ENCODE measurements at regions not wholly inside any gene's neighbourhood (a gene's known extent, or its start where the extent isn't known, plus 50 kb on each side); places are given as distances from the start of the nearest gene placed in this dataset.
"Not testable (repeated sequence)": the region's sequence is repeated elsewhere in the genome, so short reads cannot be mapped to it uniquely, and the experiment has no call there.

DNA sequence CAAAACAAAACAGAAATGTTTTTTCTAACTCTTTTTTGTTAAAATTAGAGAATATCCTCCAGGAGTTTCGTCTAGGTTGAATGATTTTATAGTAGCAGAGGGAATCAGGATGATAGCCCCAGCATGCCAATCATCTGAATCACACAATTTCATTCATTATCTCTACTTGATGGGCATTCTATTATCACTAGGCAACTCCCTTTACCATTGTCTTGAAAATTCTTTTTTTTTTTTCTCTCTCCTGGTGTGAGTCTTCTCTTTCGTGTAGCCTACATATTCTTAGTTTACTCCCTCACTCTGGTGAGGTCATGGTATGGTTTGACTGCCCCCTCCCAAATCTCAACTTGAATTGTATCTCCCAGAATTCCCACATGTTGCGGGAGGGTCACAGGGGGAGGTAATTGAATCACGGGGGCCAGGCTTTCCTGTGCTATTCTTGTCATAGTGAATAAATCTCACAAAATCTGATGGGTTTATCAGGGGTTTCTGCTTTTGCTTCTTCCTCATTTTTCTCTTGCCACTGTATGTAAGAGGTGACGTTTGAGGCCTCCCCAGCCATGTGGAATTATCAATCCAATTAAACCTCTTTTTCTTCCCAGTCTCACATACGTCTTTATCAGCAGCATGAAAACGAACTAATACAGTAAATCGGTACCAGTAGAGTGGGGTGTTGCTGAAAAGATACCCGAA lies 105.0 kb downstream of the OTUD1 start:
- DNase-seq (ENCODE audit: low spot score) = no peak

DNA sequence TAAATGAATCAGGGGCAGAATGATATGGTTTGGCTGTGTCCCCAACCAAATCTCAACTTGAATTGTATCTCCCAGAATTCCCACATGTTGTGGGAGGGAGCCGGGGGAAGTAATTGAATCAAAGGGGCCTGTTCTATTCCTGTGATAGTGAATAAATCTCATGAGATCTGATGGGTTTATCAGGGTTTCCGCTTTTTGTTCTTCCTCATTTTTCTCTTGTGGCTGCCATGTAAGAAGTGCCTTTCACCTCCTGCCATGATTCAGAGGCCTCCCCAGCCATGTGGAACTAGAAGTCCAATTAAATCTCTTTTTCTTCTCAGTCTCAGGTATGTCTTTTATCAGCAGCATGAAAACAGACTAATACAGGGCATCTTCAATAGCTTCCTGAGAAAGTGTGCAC lies 107.0 kb downstream of the OTUD1 start:
- DNase-seq (ENCODE audit: low spot score) = not testable (repeated sequence)

DNA sequence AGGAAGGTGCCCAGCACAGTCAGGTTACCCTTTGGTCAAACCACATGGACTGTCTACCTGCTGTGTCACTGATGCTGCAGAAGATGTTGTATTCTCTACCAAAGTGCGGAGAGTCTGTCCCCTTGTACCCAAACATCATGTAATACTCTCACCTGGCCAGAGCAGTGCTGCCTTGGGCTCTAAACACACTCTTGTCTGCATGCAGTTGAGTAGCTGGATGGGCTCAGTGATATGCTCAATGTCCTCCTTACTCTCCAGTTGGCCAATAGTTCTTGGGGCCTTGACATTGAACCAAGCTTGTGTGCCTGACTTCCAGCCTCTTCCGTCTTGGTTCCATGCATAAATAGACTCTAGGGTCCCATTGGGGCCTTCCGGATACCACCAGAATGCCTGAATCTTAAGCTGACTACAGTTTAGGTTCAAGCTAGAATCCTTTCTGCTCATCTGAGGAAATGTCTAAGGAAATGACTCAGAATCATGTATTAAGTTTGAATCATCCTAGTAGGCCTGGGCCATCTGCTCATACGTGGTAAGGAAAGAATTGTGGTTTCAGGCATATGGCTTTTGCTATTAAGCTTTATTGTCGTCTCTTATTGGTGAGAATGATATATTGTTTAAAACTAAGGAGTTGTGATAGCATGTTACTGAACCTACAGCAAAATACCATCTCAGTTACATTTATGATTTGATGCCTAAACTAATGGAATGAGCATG lies 118.0 kb downstream of the OTUD1 start:
- no peak for DNase-seq (ENCODE audit: low spot score)

DNA sequence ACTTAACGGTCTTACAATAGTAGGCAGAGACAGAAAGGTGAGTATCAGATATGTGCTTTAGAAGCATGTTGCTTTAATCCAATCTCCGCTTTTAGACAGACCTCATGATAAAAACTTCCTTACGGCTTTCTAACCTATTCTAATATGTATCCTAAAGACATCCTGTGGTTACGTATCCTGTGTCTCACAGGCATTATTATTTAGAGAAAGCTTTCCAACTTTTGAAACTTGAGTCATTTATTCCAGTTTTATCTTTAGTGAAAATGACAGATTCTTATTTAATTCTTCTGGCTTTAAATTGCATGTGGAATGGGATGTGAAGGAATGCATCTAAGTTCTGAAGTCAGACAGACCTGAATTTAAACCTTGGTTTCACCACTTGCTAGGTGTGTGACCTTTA lies 118.9 kb downstream of the OTUD1 start:
- DNase-seq (ENCODE audit: low spot score) = no peak

DNA sequence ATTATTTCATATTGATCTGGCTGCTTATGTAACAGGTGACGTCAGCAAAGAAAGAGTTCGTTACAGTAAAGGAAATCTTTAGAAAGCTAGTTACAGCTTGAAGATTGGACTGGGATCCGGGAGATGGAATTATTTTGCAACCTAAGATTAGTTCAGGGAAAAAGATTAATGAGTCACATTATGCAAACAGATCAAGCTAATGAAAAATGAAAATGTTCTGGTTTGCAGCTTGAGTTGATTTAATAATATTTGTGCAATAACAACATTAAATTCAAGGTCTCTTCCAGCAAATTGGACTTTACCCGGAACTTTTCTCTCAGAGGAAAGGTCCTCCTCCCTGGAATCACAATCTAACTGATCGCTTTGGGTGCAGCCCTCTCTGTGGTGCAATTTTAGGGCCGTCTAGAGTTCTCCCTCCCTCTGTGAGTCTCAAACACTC lies 119.5 kb downstream of the OTUD1 start:
- DNase-seq (ENCODE audit: low spot score) = no peak

DNA sequence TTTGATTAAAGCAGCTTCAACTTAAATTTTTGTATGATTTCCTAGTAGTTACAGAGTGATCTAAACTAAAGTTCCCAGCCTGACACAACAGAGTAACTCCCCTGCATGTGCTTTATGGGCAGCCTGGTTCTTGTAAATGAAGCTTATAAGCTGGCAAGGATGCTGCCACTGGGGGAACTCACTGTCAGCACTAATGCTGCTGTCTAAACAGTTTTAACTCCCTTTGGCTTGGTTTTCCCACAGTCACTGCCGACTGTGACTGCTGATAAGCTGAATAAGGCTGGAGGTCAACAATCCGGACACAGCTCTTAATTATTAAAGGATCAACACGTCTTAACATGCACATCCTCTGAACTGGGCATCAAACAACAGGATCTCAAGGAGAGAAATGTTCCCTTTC lies 130.1 kb downstream of the OTUD1 start:
- no peak for DNase-seq (ENCODE audit: low spot score)

DNA sequence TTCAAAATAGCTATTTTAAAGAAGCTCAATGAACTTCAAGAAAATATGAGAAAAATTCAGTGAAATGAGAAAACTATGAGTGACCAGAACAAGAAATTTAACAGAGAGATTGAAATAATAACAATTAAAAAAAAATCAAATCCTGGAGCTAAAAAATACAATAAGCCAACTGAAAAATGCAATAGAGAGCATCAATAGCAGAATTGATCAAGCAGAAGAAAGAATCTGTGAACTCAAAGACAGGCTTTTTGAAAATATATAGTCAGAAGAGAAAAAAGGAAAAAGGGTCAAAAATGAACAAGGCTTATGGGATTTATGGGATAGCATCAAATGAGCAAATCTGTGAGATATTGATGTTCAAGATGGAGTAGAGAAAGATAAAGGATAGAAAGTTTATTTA lies 133.0 kb downstream of the OTUD1 start:
- no peak for DNase-seq (ENCODE audit: low spot score)

DNA sequence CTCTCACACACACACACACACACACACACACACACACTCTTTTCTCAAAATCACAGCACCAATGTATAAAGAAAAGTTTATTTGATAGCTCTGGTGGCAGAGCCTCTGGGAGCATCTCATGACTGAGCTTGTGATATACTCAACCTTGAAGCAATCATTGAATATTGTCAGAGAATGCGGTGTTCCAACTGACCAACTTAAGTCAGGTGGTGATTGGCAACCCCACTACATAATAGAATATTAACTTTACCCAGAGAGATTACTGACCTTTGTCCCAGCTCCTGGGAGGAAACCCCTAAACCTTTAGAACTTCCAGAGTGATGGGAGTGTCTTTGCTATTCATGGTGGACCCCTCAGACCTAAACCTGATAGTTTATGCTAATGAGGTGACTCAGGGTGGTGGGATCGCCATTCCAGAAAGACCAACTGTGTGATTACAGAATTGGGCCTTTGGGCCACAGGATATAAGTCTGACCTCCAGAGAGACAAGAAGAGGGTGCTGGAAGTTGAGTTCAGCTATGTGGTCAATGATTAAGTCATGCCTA lies 143.1 kb downstream of the OTUD1 start:
- no peak for DNase-seq (ENCODE audit: low spot score)

DNA sequence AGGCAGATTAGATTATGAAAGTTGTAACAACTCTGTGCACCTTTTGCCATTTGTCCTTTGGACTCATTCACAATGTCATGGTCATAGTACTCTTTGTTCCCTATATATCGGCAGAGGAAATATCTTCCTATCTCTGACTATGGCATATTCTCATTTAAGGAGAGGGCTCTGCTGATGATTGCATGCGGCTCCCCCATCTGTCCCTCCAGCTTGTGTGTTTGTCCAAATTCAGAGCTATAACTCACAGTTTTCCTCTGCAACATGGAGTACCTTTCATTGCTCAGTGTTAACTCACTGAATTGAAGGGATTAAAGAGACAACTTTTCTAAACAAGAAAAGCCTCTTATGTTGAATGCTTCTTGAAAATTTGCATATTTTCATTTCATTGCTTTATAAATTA lies 145.5 kb downstream of the OTUD1 start:
- DNase-seq (ENCODE audit: low spot score) = no peak

DNA sequence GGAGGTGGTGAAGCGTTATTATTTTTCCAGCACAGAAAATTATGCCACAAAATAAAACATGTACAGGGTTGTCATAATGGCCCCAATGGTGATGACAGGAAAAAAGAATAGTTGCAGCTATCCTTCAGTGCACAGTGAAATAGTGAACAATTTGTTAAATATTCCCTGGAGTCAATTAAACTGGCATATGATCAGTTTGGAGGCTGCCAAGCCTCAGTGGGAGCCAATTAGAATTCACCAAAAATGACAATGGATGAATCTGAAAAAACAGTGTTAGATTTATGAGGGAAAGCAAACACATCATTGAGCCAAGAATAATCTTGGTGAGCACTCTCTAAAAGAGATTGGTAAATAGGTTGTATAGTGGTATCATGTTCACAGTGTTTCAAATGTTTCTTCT lies 146.3 kb downstream of the OTUD1 start:
- DNase-seq (ENCODE audit: low spot score) = no peak

DNA sequence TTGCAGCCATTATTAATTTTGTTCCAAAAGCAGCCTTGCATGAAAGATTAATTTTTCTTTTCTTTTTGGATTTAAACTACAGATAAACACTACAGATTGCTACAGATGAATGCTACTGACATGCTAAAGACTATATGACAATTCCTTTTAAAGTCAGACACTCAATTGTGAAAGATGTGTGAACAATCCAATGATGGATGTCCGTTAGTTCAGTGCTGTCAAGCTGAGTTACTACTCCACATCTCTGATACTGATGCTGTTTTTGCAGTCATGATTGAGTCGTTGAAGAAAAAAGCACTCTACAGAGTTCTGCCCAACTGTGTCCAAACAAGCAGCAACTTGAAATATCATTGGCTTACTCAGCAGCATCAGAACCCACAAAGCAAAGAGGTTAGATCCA lies 146.8 kb downstream of the OTUD1 start:
- DNase-seq (ENCODE audit: low spot score) = no peak

DNA sequence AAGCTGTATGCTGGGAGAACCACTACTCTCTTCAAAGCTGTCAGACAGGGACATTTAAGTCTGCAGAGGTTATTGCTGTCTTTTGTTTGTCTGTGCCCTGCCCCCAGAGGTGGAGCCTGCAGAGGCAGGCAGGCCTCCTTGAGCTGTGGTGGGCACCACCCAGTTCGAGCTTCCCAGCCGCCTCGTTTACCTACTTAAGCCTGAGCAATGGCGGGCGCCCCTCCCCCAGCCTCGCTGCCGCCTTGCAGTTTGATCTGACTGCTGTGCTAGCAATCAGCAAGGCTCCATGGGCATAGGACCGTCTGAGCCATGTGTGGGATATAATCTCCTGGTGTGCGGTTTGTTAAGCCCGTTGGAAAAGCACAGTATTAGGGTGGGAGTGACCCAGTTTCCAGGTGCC lies 156.4 kb downstream of the OTUD1 start:
- not testable (repeated sequence) for DNase-seq (ENCODE audit: low spot score)

DNA sequence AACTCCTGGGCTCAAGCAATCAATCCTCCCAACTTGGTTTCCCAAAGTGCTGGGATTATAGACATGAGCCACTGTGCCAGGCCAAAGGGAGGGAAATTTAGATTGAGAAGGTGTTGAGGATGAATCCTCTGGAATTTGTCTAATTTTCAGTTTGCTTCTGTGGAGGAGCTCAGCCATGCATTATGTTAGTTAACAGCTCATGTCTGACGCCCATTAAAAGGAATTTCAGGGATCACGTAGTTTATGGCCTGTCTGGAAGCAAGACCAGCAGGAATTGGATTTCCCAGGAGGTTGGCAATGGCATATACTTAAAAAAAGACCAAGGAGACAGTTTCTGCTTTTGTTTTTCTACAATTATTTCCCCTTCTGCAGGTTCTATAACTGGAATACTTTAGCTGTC lies 165.7 kb downstream of the OTUD1 start:
- no peak for DNase-seq (ENCODE audit: low spot score)

DNA sequence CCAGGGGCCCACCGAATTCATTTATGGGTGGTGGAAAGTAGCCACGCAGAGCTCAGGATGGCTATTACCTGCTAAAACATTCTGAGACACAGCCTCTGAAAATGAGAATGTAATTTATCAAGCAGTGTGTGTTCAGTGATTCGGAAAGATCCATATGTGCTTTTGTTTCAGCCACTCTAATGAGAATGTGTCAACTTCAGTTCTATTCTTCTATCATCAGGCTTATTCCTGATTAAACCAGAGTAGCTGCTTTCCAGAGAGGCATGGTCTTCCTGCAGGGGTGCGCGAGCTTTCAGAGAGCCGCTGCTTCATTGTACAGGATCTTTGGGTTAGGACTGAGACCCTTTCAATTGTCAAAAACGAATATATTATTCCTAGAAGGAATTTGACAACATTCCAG lies 167.6 kb downstream of the OTUD1 start:
- DNase-seq (ENCODE audit: low spot score) = no peak

DNA sequence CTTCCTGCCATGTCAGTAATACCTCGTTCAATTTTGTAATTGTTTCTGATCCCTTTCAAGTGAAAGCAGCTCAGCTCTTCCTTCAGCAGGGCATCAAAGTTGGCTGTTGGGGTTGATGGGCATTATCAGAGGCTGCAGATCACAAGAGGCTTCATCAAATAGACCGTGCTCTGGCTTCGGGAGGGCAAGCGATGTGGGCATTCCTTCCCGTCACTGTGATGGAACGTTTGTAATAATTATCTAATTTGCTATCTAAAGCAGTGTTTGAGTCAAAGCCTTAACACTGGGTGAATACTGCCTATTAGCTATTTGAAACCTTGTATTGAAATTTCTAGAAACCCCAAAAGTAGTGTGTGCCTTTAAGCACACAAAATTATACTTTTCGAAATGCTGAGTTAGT lies 170.1 kb downstream of the OTUD1 start:
- DNase-seq (ENCODE audit: low spot score) = no peak

DNA sequence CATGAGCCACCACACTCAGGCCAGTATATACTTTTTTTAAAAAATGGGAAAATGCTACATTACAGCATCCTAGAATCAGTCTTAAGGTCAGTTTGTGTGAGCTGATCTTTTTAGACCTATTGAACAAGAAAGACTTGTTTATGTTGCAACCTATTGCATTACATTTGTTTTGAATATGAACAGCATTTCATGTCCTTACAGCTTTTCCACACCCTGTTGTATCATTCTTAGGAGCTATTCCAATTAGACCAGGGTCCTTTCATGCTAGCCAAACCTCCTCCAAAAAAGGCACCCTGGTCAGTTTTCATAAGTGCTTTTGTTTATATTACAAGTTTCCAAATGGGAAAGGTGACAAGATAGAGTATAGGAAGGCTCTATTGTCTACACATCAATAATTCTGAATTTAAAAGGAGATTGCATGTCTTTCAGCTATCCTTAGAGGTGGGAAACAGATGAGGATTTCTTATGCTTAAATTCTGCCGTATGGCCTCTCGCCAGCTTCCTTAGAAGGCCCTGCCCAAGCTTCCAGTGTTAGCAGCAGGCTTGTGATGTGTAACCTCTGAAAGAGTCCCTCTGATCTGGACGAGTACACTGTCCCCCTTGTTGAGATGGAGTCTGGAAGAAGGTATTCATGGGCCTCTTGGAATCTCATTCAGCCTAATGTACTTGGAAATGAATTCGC lies 171.9 kb downstream of the OTUD1 start:
- no peak for DNase-seq (ENCODE audit: low spot score)

DNA sequence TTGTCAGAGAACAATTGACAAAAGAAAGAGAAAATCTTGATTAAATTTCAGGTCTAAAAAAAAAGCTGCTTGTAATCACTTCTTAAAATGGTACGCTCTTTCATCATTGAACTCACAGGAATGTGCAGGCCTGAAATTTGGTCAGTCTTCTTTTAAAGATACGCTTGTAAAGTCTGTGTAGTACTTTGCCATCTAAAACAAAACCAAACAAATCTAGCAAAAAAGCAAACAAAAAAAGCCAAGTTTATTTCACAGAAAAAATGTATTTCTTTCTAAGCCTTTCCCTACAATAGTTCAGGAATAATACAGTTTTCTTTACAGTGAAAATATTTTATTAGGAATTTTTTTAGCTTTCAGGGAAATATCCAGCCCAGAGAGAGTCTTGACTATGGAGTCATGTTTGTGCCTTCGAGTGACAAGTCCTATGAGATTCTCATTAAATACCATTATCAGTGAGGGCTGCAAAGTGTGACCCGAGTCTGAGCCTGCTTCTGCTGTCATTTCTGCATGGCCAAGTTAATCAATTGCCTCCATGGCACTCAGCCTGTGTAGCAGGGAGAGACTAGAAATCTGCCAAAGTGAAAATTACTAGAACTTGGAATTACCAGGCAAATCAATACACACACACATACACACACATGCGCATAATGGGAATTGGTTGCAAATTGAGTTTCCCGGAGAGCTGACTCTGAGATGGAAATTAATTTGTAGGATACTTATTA lies 172.6 kb downstream of the OTUD1 start:
- no peak for DNase-seq (ENCODE audit: low spot score)

DNA sequence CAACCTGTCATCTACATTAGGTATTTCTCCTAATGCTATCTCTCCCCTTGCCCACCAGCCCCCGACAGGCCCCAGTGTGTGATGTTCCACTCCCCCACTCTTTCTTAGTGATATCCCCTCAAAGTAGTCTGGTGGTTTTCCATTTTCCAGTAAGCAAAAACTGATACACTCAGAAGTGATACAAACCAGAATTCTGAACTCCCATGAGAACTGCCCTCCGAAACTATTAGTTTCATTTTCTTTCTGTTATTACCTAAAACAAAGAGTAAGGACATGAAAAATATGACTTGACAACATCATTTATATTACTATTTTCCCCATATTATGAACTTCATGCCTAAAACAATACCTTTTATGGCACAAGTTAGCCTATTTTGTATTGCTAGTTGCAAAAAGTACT lies 175.0 kb downstream of the OTUD1 start:
- DNase-seq (ENCODE audit: low spot score) = no peak

DNA sequence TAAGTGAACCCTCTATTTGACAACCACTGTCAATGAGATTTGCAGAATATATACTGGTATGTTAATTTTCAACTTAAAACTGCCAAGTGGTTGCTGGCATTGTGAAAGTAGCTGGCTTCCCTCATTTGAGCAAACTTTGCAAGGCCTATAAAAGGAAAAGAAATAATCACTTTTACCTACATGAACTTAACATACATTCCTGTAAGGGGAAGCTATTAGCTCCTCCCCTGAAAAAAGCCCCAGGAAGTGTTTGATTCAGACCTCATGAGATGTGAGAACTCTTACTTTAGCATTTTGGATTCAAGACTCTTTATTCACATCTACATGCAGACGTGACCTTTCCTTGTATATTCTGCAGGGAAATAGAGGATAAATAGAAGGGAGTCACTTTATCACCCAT lies 175.6 kb downstream of the OTUD1 start:
- no peak for DNase-seq (ENCODE audit: low spot score)

DNA sequence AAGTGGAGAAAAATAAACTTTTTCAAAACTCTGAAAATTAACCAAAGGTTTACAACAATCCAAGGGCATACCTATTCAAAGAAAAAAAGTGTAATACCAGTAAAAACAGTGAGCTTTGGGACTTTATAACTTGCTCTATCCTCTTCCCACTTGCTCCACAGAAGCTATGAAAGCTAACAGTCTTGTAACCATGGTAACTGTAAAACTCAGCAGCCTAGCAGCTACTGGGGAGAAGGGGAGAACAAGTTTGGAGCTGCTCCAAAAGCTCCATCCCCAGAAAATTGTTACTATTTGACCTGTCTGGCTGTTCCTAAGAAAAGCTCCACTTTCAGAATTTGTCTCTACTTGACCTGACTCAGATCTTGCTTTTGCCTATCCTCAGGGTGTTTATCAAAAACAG lies 191.5 kb downstream of the OTUD1 start:
- no peak for DNase-seq (ENCODE audit: low spot score)

DNA sequence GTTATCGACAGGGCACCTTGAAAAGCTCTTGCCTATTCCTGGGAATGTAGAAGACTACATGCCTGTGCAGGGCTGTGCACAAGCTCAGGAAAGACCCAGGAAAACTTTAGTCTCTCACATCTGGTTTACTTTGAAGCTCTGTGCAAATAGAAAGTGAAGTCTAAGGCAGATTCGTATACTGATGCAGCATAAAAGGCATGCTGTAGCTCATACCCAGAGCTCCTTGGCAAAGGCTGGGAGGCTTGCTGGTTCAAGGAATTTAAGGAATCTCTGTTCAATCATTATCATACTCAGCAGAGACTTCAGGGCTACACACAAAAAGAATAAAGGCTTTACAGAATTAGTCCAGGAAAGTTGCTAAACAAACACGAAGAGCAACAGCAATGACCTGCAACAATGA lies 192.0 kb downstream of the OTUD1 start:
- DNase-seq (ENCODE audit: low spot score) = no peak

DNA sequence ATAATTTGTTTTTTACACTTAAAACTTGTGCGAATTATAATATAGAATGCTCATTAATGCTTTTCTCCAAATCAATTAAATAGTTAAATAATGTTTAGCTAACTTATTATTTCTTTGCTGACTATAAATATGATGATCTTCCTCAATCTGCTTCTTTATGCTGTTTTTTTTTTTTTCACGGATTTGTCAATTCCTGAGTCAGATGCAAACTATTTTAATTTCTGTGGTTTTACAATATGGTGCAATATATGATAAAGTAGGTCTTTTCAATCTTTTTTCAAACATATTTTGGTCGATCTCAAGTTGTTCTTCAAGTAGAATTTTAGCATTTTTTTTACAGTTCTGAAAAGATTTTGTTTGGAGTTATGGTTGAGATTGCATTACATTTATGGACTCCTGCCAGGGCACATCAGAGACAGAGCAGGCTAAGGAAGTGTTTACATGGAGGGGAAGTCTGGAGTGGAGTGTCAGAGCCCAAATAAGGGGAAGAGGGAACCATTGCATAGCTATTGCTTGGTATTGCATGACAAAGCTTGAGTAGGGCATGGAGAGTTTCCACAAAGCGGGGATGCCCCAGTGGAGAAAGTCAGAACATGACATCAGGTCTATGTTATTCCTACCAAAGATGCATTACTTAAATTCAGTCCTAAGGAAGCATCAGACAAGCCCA lies 204.4 kb downstream of the OTUD1 start:
- no peak for DNase-seq (ENCODE audit: low spot score)
